GM12878 (cell line): ENCODE measurements at regions not wholly inside any gene's neighbourhood (a gene's known extent, or its start where the extent isn't known, plus 50 kb on each side); places are given as distances from the start of the nearest gene placed in this dataset.

ENCODE experiments used
- ATAC-seq: fragments of 200-7000 bp; cut with Tn5 transposase; 3 replicates; pipeline ENCODE4 v1.9.1; 2020; ENCODE audit warnings: mild to moderate bottlenecking, moderate library complexity
- BruUV-seq: library from RNA; stranded (reverse); fragments of 400-500 nt; replicated peaks from 2 replicates; lab custom pipeline; 2021; lab: Mats Ljungman, UMichigan
- CTCF ChIA-PET: fragments of 300-600 bp; sonication (Branson Sonifier 250); formaldehyde crosslinking; extraction: SDS; loops from one replicate; lab custom pipeline; 2021; ENCODE audit warnings: inconsistent platforms; lab: Yijun Ruan, JAX
- POLR2A ChIA-PET: fragments of 350-600 bp; formaldehyde crosslinking; extraction: SDS; loops from one replicate; lab custom pipeline; 2021; ENCODE audit warnings: inconsistent platforms; lab: Charles Lee
- RAD21 ChIA-PET: fragments of 300-600 bp; sonication (Branson Sonifier 250); formaldehyde crosslinking; loops from one replicate; lab custom pipeline; 2023; ENCODE audit warnings: antibody characterized with exemption; ENCODE audit not compliant: unreplicated experiment; lab: Charles Lee
- SMC1A ChIA-PET: fragments of 300-600 bp; sonication (Branson Sonifier 250); formaldehyde crosslinking; loops from one replicate; lab custom pipeline; 2023; ENCODE audit not compliant: unreplicated experiment, uncharacterized antibody; lab: Charles Lee
- DNase-seq: peaks from one replicate; pipeline ENCODE4 v3.0.0-alpha.2; 2011; ENCODE audit warnings: low read depth, low spot score
- FAIRE-seq: peaks from 3 replicates; lab custom pipeline; 2011; peaks lifted over from hg19 to GRCh38; lab: Jason Lieb, UNC
- H2AFZ ChIP-seq: 2 replicates; pipeline ENCODE4 v1.6.0; 2011; ENCODE audit warnings: low read depth, low read length, control low read depth; ENCODE audit not compliant: control insufficient read depth
- H3K27ac ChIP-seq: 2 replicates; pipeline ENCODE4 v1.5.1; 2011; ENCODE audit warnings: control low read depth; ENCODE audit not compliant: control insufficient read depth, insufficient read depth
- H3K27me3 ChIP-seq, 2 experiments: replicated peaks in 1 of 2; 2 replicates each; pipeline versions ENCODE4 v1.6.0 to v1.6.1; 2011; ENCODE audit warnings: low read length in 1 of 2; ENCODE audit not compliant: control insufficient read depth in 2 of 2, insufficient read depth in 2 of 2
- H3K36me3 ChIP-seq, 2 experiments: 2 replicates each; pipeline ENCODE4 v1.5.1; 2011; ENCODE audit warnings: low read length in 1 of 2; ENCODE audit not compliant: control insufficient read depth in 2 of 2, insufficient read depth in 2 of 2
- H3K4me1 ChIP-seq: 2 replicates; pipeline ENCODE4 v1.6.1; 2011; ENCODE audit warnings: mild to moderate bottlenecking, low read length, moderate library complexity, mixed read lengths; ENCODE audit not compliant: control insufficient read depth, insufficient read depth
- H3K4me2 ChIP-seq: 2 replicates; pipeline ENCODE4 v1.6.0; 2011; ENCODE audit warnings: control low read depth; ENCODE audit not compliant: control insufficient read depth, insufficient read depth
- H3K4me3 ChIP-seq: fragments of 200-600 bp; sonication (generic); 2 replicates; pipeline ENCODE4 v1.5.1; 2016
- H3K79me2 ChIP-seq: 2 replicates; pipeline ENCODE4 v1.6.0; 2011; ENCODE audit warnings: low read length; ENCODE audit not compliant: control insufficient read depth, insufficient read depth
- H3K9ac ChIP-seq: 2 replicates; pipeline ENCODE4 v1.8.0; 2011; ENCODE audit warnings: low read length, control low read depth, mixed read lengths; ENCODE audit not compliant: control insufficient read depth, insufficient read depth
- H3K9me3 ChIP-seq: replicated peaks from 3 replicates; pipeline ENCODE4 v1.5.1; 2011; ENCODE audit warnings: mild to moderate bottlenecking, low read length; ENCODE audit not compliant: control insufficient read depth, insufficient read depth
- H4K20me1 ChIP-seq: 2 replicates; pipeline ENCODE4 v1.6.0; 2011; ENCODE audit not compliant: control insufficient read depth, insufficient read depth
- CUX1 ChIP-seq: IDR thresholded peaks from 2 replicates; pipeline ENCODE4 v1.6.1; 2012; ENCODE audit warnings: improper control_type of control experiment, low read depth, low read length; ENCODE audit not compliant: insufficient replicate concordance
- NFXL1 ChIP-seq: fragments of 450-650 bp; IDR thresholded peaks from 2 replicates; pipeline ENCODE4 v1.6.1; 2017; ENCODE audit warnings: antibody characterized with exemption, mild to moderate bottlenecking, borderline replicate concordance
- NFYB ChIP-seq: IDR thresholded peaks from 2 replicates; pipeline ENCODE4 v1.6.1; 2011; ENCODE audit warnings: low read depth, mild to moderate bottlenecking, low read length, improper control_type of control experiment, moderate library complexity; ENCODE audit not compliant: insufficient read depth
- NR2C1 ChIP-seq: fragments of 450-650 bp; IDR thresholded peaks from 2 replicates; pipeline ENCODE4 v1.6.1; 2017; ENCODE audit warnings: antibody characterized with exemption, mild to moderate bottlenecking, moderate library complexity
- SIN3A ChIP-seq: IDR thresholded peaks from 2 replicates; pipeline ENCODE4 v1.6.1; 2012; ENCODE audit warnings: low read depth, low read length, improper control_type of control experiment
- SP1 ChIP-seq: IDR thresholded peaks from one replicate; pipeline ENCODE4 v1.6.1; 2011; ENCODE audit warnings: low read depth, low read length
- SRF ChIP-seq, 2 experiments: IDR thresholded peaks; 2 replicates each; pipeline ENCODE4 v1.6.1; 2011; ENCODE audit warnings: low read depth in 2 of 2, low read length in 2 of 2, mild to moderate bottlenecking in 1 of 2, moderate library complexity in 1 of 2
- STAT1 ChIP-seq: fragments of 450-650 bp; conservative IDR thresholded peaks from 2 replicates; pipeline ENCODE4 v1.6.1; 2014; ENCODE audit warnings: antibody characterized with exemption, mild to moderate bottlenecking
- ZZZ3 ChIP-seq: IDR thresholded peaks from 2 replicates; pipeline ENCODE4 v1.6.1; 2011; ENCODE audit warnings: low read depth; ENCODE audit not compliant: control insufficient read depth, insufficient read length
- WGBS: methylation state at CpG from one replicate; pipeline ENCODE4 v1.1.6; 2016; ENCODE audit warnings: low lambda C conversion rate; ENCODE audit not compliant: insufficient replicate concordance, insufficient coverage; ENCODE audit errors: missing lambda C conversion rate; 5-methylcytosine and 5-hydroxymethylcytosine counted together
- in situ Hi-C: fragments of 300-500 bp; cut with MboI; formaldehyde crosslinking; loops from 9 replicates; pipeline ENCODE4 v1.14.3; 2018; ENCODE audit warnings: mixed read lengths
- intact Hi-C: fragments of 100-400 bp; cut with micrococcal nuclease; formaldehyde crosslinking; loops from one replicate; pipeline ENCODE4 v1.14.2; 2022; ENCODE audit not compliant: unreplicated experiment
- TF ChIP-seq, protein P1 (sequence below): fragments of 450-650 bp; IDR thresholded peaks from 2 replicates; pipeline ENCODE4 v1.6.1; 2016; ENCODE audit warnings: mild to moderate bottlenecking, moderate library complexity, borderline replicate concordance
- TF ChIP-seq, protein P2 (sequence below): fragments of 450-650 bp; conservative IDR thresholded peaks from 2 replicates; pipeline ENCODE4 v1.6.1; 2017; ENCODE audit warnings: mild to moderate bottlenecking, moderate library complexity

- WGBS: 20% methylated on average over 7 of the region's 7 CpGs
- no peaks in the 10 kb centered on the region for H3K9me3 ChIP-seq
- H3K79me2 ChIP-seq: no peaks in the 10 kb centered on the region
- H4K20me1 ChIP-seq: no peaks in the 10 kb centered on the region
- no peaks in the 10 kb centered on the region for H3K36me3 ChIP-seq
- in situ Hi-C loops: no loop called here
- TF ChIP-seq NFXL1 (no peak), SIN3A (no peak), STAT1 (no peak), NFYB (no peak), CUX1 (no peak), SP1 (no peak), SRF (IDR thresholded peaks at IDR 0.05; ENCODE audit: low read depth in 2 of 2, low read length in 2 of 2) (no peak), NR2C1 (no peak), ZZZ3 (no peak)
- TF ChIP-seq, protein P1, sequence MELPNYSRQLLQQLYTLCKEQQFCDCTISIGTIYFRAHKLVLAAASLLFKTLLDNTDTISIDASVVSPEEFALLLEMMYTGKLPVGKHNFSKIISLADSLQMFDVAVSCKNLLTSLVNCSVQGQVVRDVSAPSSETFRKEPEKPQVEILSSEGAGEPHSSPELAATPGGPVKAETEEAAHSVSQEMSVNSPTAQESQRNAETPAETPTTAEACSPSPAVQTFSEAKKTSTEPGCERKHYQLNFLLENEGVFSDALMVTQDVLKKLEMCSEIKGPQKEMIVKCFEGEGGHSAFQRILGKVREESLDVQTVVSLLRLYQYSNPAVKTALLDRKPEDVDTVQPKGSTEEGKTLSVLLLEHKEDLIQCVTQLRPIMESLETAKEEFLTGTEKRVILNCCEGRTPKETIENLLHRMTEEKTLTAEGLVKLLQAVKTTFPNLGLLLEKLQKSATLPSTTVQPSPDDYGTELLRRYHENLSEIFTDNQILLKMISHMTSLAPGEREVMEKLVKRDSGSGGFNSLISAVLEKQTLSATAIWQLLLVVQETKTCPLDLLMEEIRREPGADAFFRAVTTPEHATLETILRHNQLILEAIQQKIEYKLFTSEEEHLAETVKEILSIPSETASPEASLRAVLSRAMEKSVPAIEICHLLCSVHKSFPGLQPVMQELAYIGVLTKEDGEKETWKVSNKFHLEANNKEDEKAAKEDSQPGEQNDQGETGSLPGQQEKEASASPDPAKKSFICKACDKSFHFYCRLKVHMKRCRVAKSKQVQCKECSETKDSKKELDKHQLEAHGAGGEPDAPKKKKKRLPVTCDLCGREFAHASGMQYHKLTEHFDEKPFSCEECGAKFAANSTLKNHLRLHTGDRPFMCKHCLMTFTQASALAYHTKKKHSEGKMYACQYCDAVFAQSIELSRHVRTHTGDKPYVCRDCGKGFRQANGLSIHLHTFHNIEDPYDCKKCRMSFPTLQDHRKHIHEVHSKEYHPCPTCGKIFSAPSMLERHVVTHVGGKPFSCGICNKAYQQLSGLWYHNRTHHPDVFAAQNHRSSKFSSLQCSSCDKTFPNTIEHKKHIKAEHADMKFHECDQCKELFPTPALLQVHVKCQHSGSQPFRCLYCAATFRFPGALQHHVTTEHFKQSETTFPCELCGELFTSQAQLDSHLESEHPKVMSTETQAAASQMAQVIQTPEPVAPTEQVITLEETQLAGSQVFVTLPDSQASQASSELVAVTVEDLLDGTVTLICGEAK: no peak
- TF ChIP-seq, protein P2, sequence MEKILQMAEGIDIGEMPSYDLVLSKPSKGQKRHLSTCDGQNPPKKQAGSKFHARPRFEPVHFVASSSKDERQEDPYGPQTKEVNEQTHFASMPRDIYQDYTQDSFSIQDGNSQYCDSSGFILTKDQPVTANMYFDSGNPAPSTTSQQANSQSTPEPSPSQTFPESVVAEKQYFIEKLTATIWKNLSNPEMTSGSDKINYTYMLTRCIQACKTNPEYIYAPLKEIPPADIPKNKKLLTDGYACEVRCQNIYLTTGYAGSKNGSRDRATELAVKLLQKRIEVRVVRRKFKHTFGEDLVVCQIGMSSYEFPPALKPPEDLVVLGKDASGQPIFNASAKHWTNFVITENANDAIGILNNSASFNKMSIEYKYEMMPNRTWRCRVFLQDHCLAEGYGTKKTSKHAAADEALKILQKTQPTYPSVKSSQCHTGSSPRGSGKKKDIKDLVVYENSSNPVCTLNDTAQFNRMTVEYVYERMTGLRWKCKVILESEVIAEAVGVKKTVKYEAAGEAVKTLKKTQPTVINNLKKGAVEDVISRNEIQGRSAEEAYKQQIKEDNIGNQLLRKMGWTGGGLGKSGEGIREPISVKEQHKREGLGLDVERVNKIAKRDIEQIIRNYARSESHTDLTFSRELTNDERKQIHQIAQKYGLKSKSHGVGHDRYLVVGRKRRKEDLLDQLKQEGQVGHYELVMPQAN: no peak
- no peaks in the 10 kb centered on the region for H3K4me1 ChIP-seq
- H3K27ac ChIP-seq: no peak overlapping the region
- no peak for DNase-seq
- ChIA-PET RAD21 (no interaction called here), POLR2A (no interaction called here), CTCF (no interaction called here), SMC1A (no interaction called here)
- BruUV-seq: no TSS peak
- no peak for ATAC-seq
- FAIRE-seq: no peak
- no peak overlapping the region for H2AFZ ChIP-seq
- H3K4me3 ChIP-seq: no peak overlapping the region
- no peak overlapping the region for H3K4me2 ChIP-seq
- no peaks in the 10 kb centered on the region for H3K27me3 ChIP-seq
- intact Hi-C loops: no loop called here
- no peak overlapping the region for H3K9ac ChIP-seq
Measured at GRCh38 chr4:54813674-54814073, 155.9 kb downstream of the KIT start.
